ENCODE measurements at regions not wholly inside any gene's neighbourhood (a gene's known extent, or its start where the extent isn't known, plus 50 kb on each side); places are given as distances from the start of the nearest gene placed in this dataset.

DNA sequence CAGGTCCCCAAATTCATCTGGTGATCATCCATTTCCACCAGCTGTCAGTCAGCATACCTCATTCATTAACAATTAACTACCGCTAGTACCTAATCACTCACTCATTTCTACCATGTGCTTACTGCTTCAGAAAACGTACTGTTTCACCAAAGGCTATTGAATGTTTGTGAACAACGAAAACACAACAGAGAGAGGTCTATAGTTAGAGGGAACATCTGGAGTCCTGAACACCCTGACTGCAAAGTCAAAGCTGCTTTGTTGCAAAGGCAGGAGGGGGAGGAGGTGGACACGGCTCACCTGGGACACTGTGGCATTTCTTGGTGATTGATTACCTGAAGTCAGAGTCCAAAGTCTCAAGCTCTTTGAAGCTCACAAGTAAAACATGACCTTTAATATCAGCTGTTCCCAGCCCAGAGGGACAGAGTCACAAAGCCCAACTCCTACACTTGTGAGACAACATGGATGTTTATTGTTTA is 342.3 kb upstream of the ADARB2 start:
- TF ChIP-seq EZH2 (IDR thresholded peaks at IDR 0.05; ENCODE audit: borderline replicate concordance, insufficient read depth, low read depth, low read length, poor library complexity, severe bottlenecking) (no peak), CTCF (IDR thresholded peaks at IDR 0.05) (no peak)

All from B cell (primary cell).